ENCODE measurements at regions not wholly inside any gene's neighbourhood (a gene's known extent, or its start where the extent isn't known, plus 50 kb on each side); places are given as distances from the start of the nearest gene placed in this dataset.

GRCh38 chr1:67991546-67991945, 58.9 kb downstream of the DIRAS3 start:
- no peak for DNase-seq
- Histone ChIP-seq H3K4me1 (no peaks in the 10 kb centered on the region), H3K27me3 (replicated peaks; ENCODE audit: control insufficient read depth, insufficient read depth, low read length) (no peaks in the 10 kb centered on the region), H3K36me3 (ENCODE audit: control insufficient read depth, insufficient read depth, low read length) (no peaks in the 10 kb centered on the region), H3K4me3 (ENCODE audit: low read depth, low read length) (no peak overlapping the region), H3K9me3 (no peaks in the 10 kb centered on the region)
- ChIA-PET CTCF (no interaction called here), POLR2A (no interaction called here)
- no TSS peak for BruUV-seq (replicated peaks)
- H3K4me1 Mint-ChIP-seq (ENCODE audit: low read depth, unreplicated experiment), result no peaks in the 10 kb centered on the region
- H3K27ac Mint-ChIP-seq (ENCODE audit: unreplicated experiment), result no peak overlapping the region
- H3K4me3 Mint-ChIP-seq (ENCODE audit: unreplicated experiment), result no peak overlapping the region
- H3K27me3 Mint-ChIP-seq (ENCODE audit: insufficient read depth, unreplicated experiment), result no peaks in the 10 kb centered on the region
- H3K36me3 Mint-ChIP-seq (ENCODE audit: insufficient read depth, unreplicated experiment), result no peaks in the 10 kb centered on the region
- intact Hi-C loops (cut with micrococcal nuclease; ENCODE audit: unreplicated experiment), result no loop called here
- no peaks in the 10 kb centered on the region for H3K9me3 Mint-ChIP-seq (ENCODE audit: unreplicated experiment)
- no peak for TF ChIP-seq CTCF (IDR thresholded peaks at IDR 0.05; ENCODE audit: insufficient read depth in 1 of 2, low read depth in 1 of 2, low read length in 1 of 2, severe bottlenecking in 1 of 2, unreplicated experiment in 1 of 2)

GRCh38 chr1:67988066-67988465, 62.4 kb downstream of the DIRAS3 start:
- no peaks in the 10 kb centered on the region for H3K9me3 Mint-ChIP-seq (ENCODE audit: unreplicated experiment)
- H3K27ac Mint-ChIP-seq (ENCODE audit: unreplicated experiment), result no peak overlapping the region
- intact Hi-C loops (cut with micrococcal nuclease; ENCODE audit: unreplicated experiment), result no loop called here
- ChIA-PET POLR2A (no interaction called here), CTCF (no interaction called here)
- Histone ChIP-seq H3K9me3 (no peaks in the 10 kb centered on the region), H3K36me3 (ENCODE audit: control insufficient read depth, insufficient read depth, low read length) (no peaks in the 10 kb centered on the region), H3K4me3 (ENCODE audit: low read depth, low read length) (no peak overlapping the region), H3K4me1 (no peaks in the 10 kb centered on the region), H3K27me3 (replicated peaks; ENCODE audit: control insufficient read depth, insufficient read depth, low read length) (no peaks in the 10 kb centered on the region)
- H3K4me1 Mint-ChIP-seq (ENCODE audit: low read depth, unreplicated experiment), result no peaks in the 10 kb centered on the region
- no peak overlapping the region for H3K4me3 Mint-ChIP-seq (ENCODE audit: unreplicated experiment)
- DNase-seq, result no peak
- H3K36me3 Mint-ChIP-seq (ENCODE audit: insufficient read depth, unreplicated experiment), result no peaks in the 10 kb centered on the region
- no peaks in the 10 kb centered on the region for H3K27me3 Mint-ChIP-seq (ENCODE audit: insufficient read depth, unreplicated experiment)
- no TSS peak for BruUV-seq (replicated peaks)
- TF ChIP-seq CTCF (IDR thresholded peaks at IDR 0.05; ENCODE audit: insufficient read depth in 1 of 2, low read depth in 1 of 2, low read length in 1 of 2, severe bottlenecking in 1 of 2, unreplicated experiment in 1 of 2), result no peak

DNA sequence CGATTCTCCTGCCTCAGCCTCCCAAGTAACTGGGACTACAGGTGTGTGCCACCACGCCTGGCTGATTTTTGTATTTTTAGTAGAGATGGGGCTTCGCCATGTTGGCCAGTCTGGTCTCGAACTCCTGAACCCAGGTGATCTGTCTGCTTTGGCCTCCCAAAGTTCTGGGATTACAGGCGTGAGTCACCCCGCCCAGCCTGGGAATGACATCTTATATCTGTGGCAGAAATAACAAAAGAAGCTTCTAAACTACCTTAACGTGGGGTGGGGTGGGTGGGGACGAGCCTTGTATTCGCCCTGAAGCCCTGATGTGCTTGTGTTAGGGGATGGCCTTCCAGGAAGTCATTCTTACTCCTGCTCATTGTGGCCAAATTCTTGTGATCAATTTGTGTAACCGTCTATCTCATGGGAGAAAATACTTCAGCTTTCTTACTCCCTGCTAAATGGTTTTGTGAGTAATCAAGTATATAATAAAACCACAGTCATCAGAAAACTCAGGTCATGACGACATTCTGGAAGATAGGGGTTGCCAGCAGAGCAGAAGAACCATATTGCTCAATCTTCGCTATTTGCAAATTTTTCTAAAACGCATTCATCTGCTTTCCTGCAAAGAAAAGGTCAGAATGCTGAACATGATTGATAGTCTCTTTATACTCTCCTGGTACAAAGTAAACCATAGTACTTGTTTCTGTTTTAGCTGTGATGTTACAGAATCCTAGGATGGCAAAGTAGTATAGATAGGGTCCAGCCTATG, 63.2 kb downstream of the DIRAS3 start:
- no TSS peak for BruUV-seq (replicated peaks)
- no peak overlapping the region for H3K4me3 ChIP-seq (ENCODE audit: low read depth, low read length)
- Mint-ChIP-seq H3K9me3 (ENCODE audit: unreplicated experiment) (no peaks in the 10 kb centered on the region), H3K36me3 (ENCODE audit: insufficient read depth, unreplicated experiment) (no peaks in the 10 kb centered on the region), H3K4me1 (ENCODE audit: low read depth, unreplicated experiment) (no peaks in the 10 kb centered on the region), H3K4me3 (ENCODE audit: unreplicated experiment) (no peak overlapping the region), H3K27me3 (ENCODE audit: insufficient read depth, unreplicated experiment) (no peaks in the 10 kb centered on the region), H3K27ac (ENCODE audit: unreplicated experiment) (no peak overlapping the region)
- H3K27me3 ChIP-seq (replicated peaks; ENCODE audit: control insufficient read depth, insufficient read depth, low read length), result no peaks in the 10 kb centered on the region
- DNase-seq, result no peak
- no peaks in the 10 kb centered on the region for H3K9me3 ChIP-seq
- ChIA-PET CTCF (no interaction called here), POLR2A (no interaction called here)
- H3K4me1 ChIP-seq, result no peaks in the 10 kb centered on the region
- intact Hi-C loops (cut with micrococcal nuclease; ENCODE audit: unreplicated experiment), result no loop called here
- no peaks in the 10 kb centered on the region for H3K36me3 ChIP-seq (ENCODE audit: control insufficient read depth, insufficient read depth, low read length)
- no peak for TF ChIP-seq CTCF (IDR thresholded peaks at IDR 0.05; ENCODE audit: insufficient read depth in 1 of 2, low read depth in 1 of 2, low read length in 1 of 2, severe bottlenecking in 1 of 2, unreplicated experiment in 1 of 2)
